NCI-H2227 treated with DMSO at 0.1 percent for 48 hours (cell line): ENCODE measurements at regions not wholly inside any gene's neighbourhood (a gene's known extent, or its start where the extent isn't known, plus 50 kb on each side); places are given as distances from the start of the nearest gene placed in this dataset.
"Not testable (repeated sequence)": the region's sequence is repeated elsewhere in the genome, so short reads cannot be mapped to it uniquely, and the experiment has no call there.

ENCODE experiments used
- DNase-seq: peaks from one replicate; lab custom pipeline; 2025; lab: John Stamatoyannopoulos, UW

- no peak for DNase-seq
These were observed 543.2 kb upstream of the API5 start for GRCh38 chr11:42768576-42768975.

GRCh38 chr11:42770444-42771065 lies 541.2 kb upstream of the API5 start:
- DNase-seq, result no peak

- DNase-seq, result no peak
These were observed 538.9 kb upstream of the API5 start for GRCh38 chr11:42772886-42773285.

- DNase-seq, result no peak
These were observed 538.1 kb upstream of the API5 start for GRCh38 chr11:42773729-42774128.

- DNase-seq, result no peak
These were observed 537.2 kb upstream of the API5 start for GRCh38 chr11:42774567-42774966.

- DNase-seq, result no peak
These were observed 534.0 kb upstream of the API5 start for GRCh38 chr11:42777776-42778175.

GRCh38 chr11:42778193-42778592 lies 533.6 kb upstream of the API5 start:
- DNase-seq, result no peak

GRCh38 chr11:42779555-42779954 lies 532.2 kb upstream of the API5 start:
- no peak for DNase-seq

- DNase-seq, result no peak
These were observed 524.8 kb upstream of the API5 start for GRCh38 chr11:42786981-42787380.

- DNase-seq, result not testable (repeated sequence)
These were observed 516.3 kb upstream of the API5 start for GRCh38 chr11:42795483-42795882.

- no peak for DNase-seq
These were observed 511.8 kb upstream of the API5 start for GRCh38 chr11:42800041-42800440.

GRCh38 chr11:42802201-42802899 lies 509.4 kb upstream of the API5 start:
- no peak for DNase-seq

GRCh38 chr11:42806191-42806590 lies 505.6 kb upstream of the API5 start:
- no peak for DNase-seq

GRCh38 chr11:42812361-42812760 lies 499.4 kb upstream of the API5 start:
- no peak for DNase-seq

- DNase-seq, result no peak
These were observed 498.8 kb upstream of the API5 start for GRCh38 chr11:42812960-42813359.

GRCh38 chr11:42816471-42816870 lies 495.3 kb upstream of the API5 start:
- no peak for DNase-seq

GRCh38 chr11:42819126-42819525 lies 492.7 kb upstream of the API5 start:
- DNase-seq, result no peak

GRCh38 chr11:42822188-42822587 lies 489.6 kb upstream of the API5 start:
- not testable (repeated sequence) for DNase-seq

GRCh38 chr11:42823546-42823945 lies 488.2 kb upstream of the API5 start:
- no peak for DNase-seq

GRCh38 chr11:42824067-42824466 lies 487.7 kb upstream of the API5 start:
- no peak for DNase-seq

- no peak for DNase-seq
These were observed 486.2 kb upstream of the API5 start for GRCh38 chr11:42825598-42825997.

GRCh38 chr11:42827845-42828244 lies 484.0 kb upstream of the API5 start:
- no peak for DNase-seq

GRCh38 chr11:42837994-42838393 lies 473.8 kb upstream of the API5 start:
- no peak for DNase-seq
